Mesendoderm (in vitro differentiated cells): ENCODE measurements at regions not wholly inside any gene's neighbourhood (a gene's known extent, or its start where the extent isn't known, plus 50 kb on each side); places are given as distances from the start of the nearest gene placed in this dataset.

Experiments
- DNase-seq: peaks from one replicate; pipeline ENCODE4 v3.0.0; 2013
- H2AK5ac ChIP-seq: 2 replicates; pipeline ENCODE4 v1.6.1; 2013; ENCODE audit warnings: low read length, inconsistent platforms
- H2BK120ac ChIP-seq: 2 replicates; pipeline ENCODE4 v1.6.1; 2013; ENCODE audit warnings: low read depth, mild to moderate bottlenecking, low read length, moderate library complexity, mixed read lengths
- H2BK15ac ChIP-seq: replicated peaks from 2 replicates; pipeline ENCODE4 v1.6.1; 2013; ENCODE audit warnings: low read depth, mild to moderate bottlenecking, moderate library complexity
- H2BK5ac ChIP-seq: 2 replicates; pipeline ENCODE4 v1.6.1; 2013; ENCODE audit warnings: low read length, inconsistent platforms
- H3K18ac ChIP-seq: 2 replicates; pipeline ENCODE4 v1.6.1; 2013; ENCODE audit warnings: mild to moderate bottlenecking, low read length, mixed read lengths
- H3K23ac ChIP-seq: one replicate; pipeline ENCODE4 v1.6.1; 2013; ENCODE audit warnings: low read length
- H3K27ac ChIP-seq: 2 replicates; pipeline ENCODE4 v1.5.1; 2013; ENCODE audit warnings: low read depth, mild to moderate bottlenecking, inconsistent platforms, low read length, moderate library complexity
- H3K27me3 ChIP-seq: 2 replicates; pipeline ENCODE4 v1.6.1; 2013; ENCODE audit warnings: low read length, control low read depth, mild to moderate bottlenecking, inconsistent platforms; ENCODE audit not compliant: insufficient read depth, poor library complexity
- H3K36me3 ChIP-seq: 2 replicates; pipeline ENCODE4 v1.6.1; 2013; ENCODE audit warnings: low read length, inconsistent platforms; ENCODE audit not compliant: control insufficient read depth, insufficient read depth
- H3K4ac ChIP-seq: one replicate; pipeline ENCODE4 v1.6.1; 2013; ENCODE audit warnings: low read depth, mild to moderate bottlenecking, low read length, moderate library complexity
- H3K4me1 ChIP-seq: 2 replicates; pipeline ENCODE4 v1.6.1; 2013; ENCODE audit warnings: low read depth, low read length, inconsistent platforms; ENCODE audit not compliant: control insufficient read depth
- H3K4me2 ChIP-seq: 2 replicates; pipeline ENCODE4 v1.6.1; 2013; ENCODE audit warnings: low read length
- H3K4me3 ChIP-seq: 2 replicates; pipeline ENCODE4 v1.5.1; 2013; ENCODE audit warnings: mild to moderate bottlenecking, low read length
- H3K56ac ChIP-seq: one replicate; pipeline ENCODE4 v1.6.1; 2013; ENCODE audit warnings: low read length
- H3K79me1 ChIP-seq: 2 replicates; pipeline ENCODE4 v1.6.1; 2013; ENCODE audit warnings: low read length, inconsistent platforms
- H3K79me2 ChIP-seq: 2 replicates; pipeline ENCODE4 v1.6.1; 2013; ENCODE audit warnings: mild to moderate bottlenecking, low read length; ENCODE audit not compliant: control insufficient read depth, insufficient read depth
- H3K9ac ChIP-seq: 2 replicates; pipeline ENCODE4 v1.6.1; 2013; ENCODE audit warnings: low read length, inconsistent platforms
- H4K5ac ChIP-seq: one replicate; pipeline ENCODE4 v1.6.1; 2013; ENCODE audit warnings: low read length
- H4K8ac ChIP-seq: one replicate; pipeline ENCODE4 v1.6.1; 2013; ENCODE audit warnings: low read depth, mild to moderate bottlenecking, control low read depth, low read length, moderate library complexity
- WGBS: extraction: QIAGEN DNeasy Blood & Tissue Kit; methylation state at CpG from one replicate; pipeline ENCODE4 v1.1.7; 2013; ENCODE audit warnings: low lambda C conversion rate, missing lambda C conversion rate; ENCODE audit not compliant: insufficient coverage; ENCODE audit errors: extremely low coverage; 5-methylcytosine and 5-hydroxymethylcytosine counted together

GRCh38 chr1:8194481-8195227 is 123.3 kb upstream of the SLC45A1 start:
- H2BK15ac ChIP-seq, result no peak overlapping the region
- H3K56ac ChIP-seq, result no peak overlapping the region
- no peaks in the 10 kb centered on the region for H3K79me2 ChIP-seq
- no peak overlapping the region for H2BK120ac ChIP-seq
- no CpG with 5 or more reads among the region's 14 CpGs for WGBS
- no peaks in the 10 kb centered on the region for H3K79me1 ChIP-seq
- H3K23ac ChIP-seq, result no peak overlapping the region
- H4K8ac ChIP-seq, result no peak overlapping the region
- no peak overlapping the region for H3K27ac ChIP-seq
- H3K36me3 ChIP-seq, result no peaks in the 10 kb centered on the region
- no peaks in the 10 kb centered on the region for H3K27me3 ChIP-seq
- no peak overlapping the region for H4K5ac ChIP-seq
- no peak overlapping the region for H3K9ac ChIP-seq
- no peak overlapping the region for H3K4me2 ChIP-seq
- no peak for DNase-seq
- H3K18ac ChIP-seq, result no peak overlapping the region
- no peak overlapping the region for H2BK5ac ChIP-seq
- H2AK5ac ChIP-seq, result no peak overlapping the region
- H3K4ac ChIP-seq, result no peak overlapping the region
- H3K4me3 ChIP-seq, result no peak overlapping the region
- H3K4me1 ChIP-seq, result no peaks in the 10 kb centered on the region

- Histone ChIP-seq H3K27ac (no peak overlapping the region), H3K27me3 (no peaks in the 10 kb centered on the region), H3K56ac (no peak overlapping the region), H3K4me1 (no peaks in the 10 kb centered on the region), H3K18ac (no peak overlapping the region), H3K4me3 (no peak overlapping the region), H4K5ac (no peak overlapping the region), H3K36me3 (no peaks in the 10 kb centered on the region), H3K79me2 (no peaks in the 10 kb centered on the region), H3K9ac (no peak overlapping the region), H2BK15ac (no peak overlapping the region), H4K8ac (no peak overlapping the region), H2AK5ac (no peak overlapping the region), H2BK5ac (no peak overlapping the region), H3K23ac (no peak overlapping the region), H3K4me2 (no peak overlapping the region), H3K4ac (no peak overlapping the region), H2BK120ac (no peak overlapping the region), H3K79me1 (no peaks in the 10 kb centered on the region)
- WGBS, result no CpG with 5 or more reads among the region's 8 CpGs
- DNase-seq, result no peak
Observed at GRCh38 chr1:8193840-8194406, 124.0 kb upstream of the SLC45A1 start.

GRCh38 chr1:8191474-8191873 is 126.4 kb upstream of the SLC45A1 start:
- H3K4me1 ChIP-seq, result no peaks in the 10 kb centered on the region
- DNase-seq, result no peak

GRCh38 chr1:8189931-8190483 is 127.9 kb upstream of the SLC45A1 start:
- Histone ChIP-seq H2BK5ac (no peak overlapping the region), H3K36me3 (no peaks in the 10 kb centered on the region), H3K4me2 (no peak overlapping the region), H3K56ac (no peak overlapping the region), H4K8ac (no peak overlapping the region), H3K9ac (no peak overlapping the region), H3K27me3 (no peaks in the 10 kb centered on the region), H3K4me1 (no peaks in the 10 kb centered on the region), H3K18ac (no peak overlapping the region), H4K5ac (no peak overlapping the region), H3K4ac (no peak overlapping the region), H2BK120ac (no peak overlapping the region), H3K79me2 (no peaks in the 10 kb centered on the region), H2AK5ac (no peak overlapping the region), H2BK15ac (no peak overlapping the region), H3K27ac (no peak overlapping the region), H3K79me1 (no peaks in the 10 kb centered on the region), H3K4me3 (no peak overlapping the region), H3K23ac (no peak overlapping the region)
- WGBS, result no CpG with 5 or more reads among the region's 6 CpGs
- no peak for DNase-seq

More at GRCh38 chr1:8191474-8191873, 126.4 kb upstream of the SLC45A1 start:
- Histone ChIP-seq H3K56ac (no peak overlapping the region), H3K9ac (no peak overlapping the region), H3K4ac (no peak overlapping the region), H3K4me2 (no peak overlapping the region), H3K36me3 (no peaks in the 10 kb centered on the region), H3K23ac (no peak overlapping the region), H3K4me3 (no peak overlapping the region), H4K8ac (no peak overlapping the region), H3K27ac (no peak overlapping the region), H3K79me1 (no peaks in the 10 kb centered on the region), H3K27me3 (no peaks in the 10 kb centered on the region), H3K79me2 (no peaks in the 10 kb centered on the region), H2BK15ac (no peak overlapping the region), H2BK5ac (no peak overlapping the region), H2AK5ac (no peak overlapping the region), H4K5ac (no peak overlapping the region), H3K18ac (no peak overlapping the region), H2BK120ac (no peak overlapping the region)
- no CpG with 5 or more reads among the region's 9 CpGs for WGBS

- Histone ChIP-seq H3K4me2 (no peak overlapping the region), H3K36me3 (no peaks in the 10 kb centered on the region), H4K8ac (no peak overlapping the region), H4K5ac (no peak overlapping the region), H3K79me1 (no peaks in the 10 kb centered on the region), H3K23ac (no peak overlapping the region), H2BK15ac (no peak overlapping the region), H3K4me1 (peaks cover 8% of the 10 kb centered on the region), H3K79me2 (no peaks in the 10 kb centered on the region), H3K4me3 (no peak overlapping the region), H3K27me3 (no peaks in the 10 kb centered on the region), H2AK5ac (no peak overlapping the region), H3K56ac (no peak overlapping the region), H2BK120ac (no peak overlapping the region), H3K4ac (no peak overlapping the region), H3K27ac (no peak overlapping the region), H2BK5ac (no peak overlapping the region), H3K18ac (no peak overlapping the region), H3K9ac (no peak overlapping the region)
- no CpG with 5 or more reads among the region's 5 CpGs for WGBS
- DNase-seq, result no peak
Observed at GRCh38 chr1:8185400-8185799, 132.5 kb upstream of the SLC45A1 start.
